ENCODE measurements at regions not wholly inside any gene's neighbourhood (a gene's known extent, or its start where the extent isn't known, plus 50 kb on each side); places are given as distances from the start of the nearest gene placed in this dataset.

- TF ChIP-seq CTCF (IDR thresholded peaks at IDR 0.05) = no peak
- TF ChIP-seq POLR2A (IDR thresholded peaks at IDR 0.05) = no peak
Observed at GRCh38 chr7:41439515-41439879, 263.4 kb downstream of the INHBA start.
